NCI-H187 (cell line): ENCODE measurements at regions not wholly inside any gene's neighbourhood (a gene's known extent, or its start where the extent isn't known, plus 50 kb on each side); places are given as distances from the start of the nearest gene placed in this dataset.

Experiments used
- DNase-seq, 2 experiments: peaks; one replicate each; lab custom pipeline; 2025; lab: John Stamatoyannopoulos, UW

GRCh38 chr2:176388861-176389260 is 119.6 kb downstream of the MTX2 start:
- no peak for DNase-seq

- no peak for DNase-seq
Measured at GRCh38 chr2:176390276-176391147, 121.3 kb downstream of the MTX2 start.

GRCh38 chr2:176391148-176391419 is 121.8 kb downstream of the MTX2 start:
- DNase-seq, result no peak

- DNase-seq, result no peak
Measured at GRCh38 chr2:176392249-176392648, 123.0 kb downstream of the MTX2 start.

- no peak for DNase-seq
Measured at GRCh38 chr2:176392744-176393414, 123.6 kb downstream of the MTX2 start.

GRCh38 chr2:176395273-176395854 is 126.1 kb downstream of the MTX2 start:
- no peak for DNase-seq

GRCh38 chr2:176398243-176399073 is 129.2 kb downstream of the MTX2 start:
- DNase-seq, result no peak

- DNase-seq, result no peak
Measured at GRCh38 chr2:176399074-176399598, 129.9 kb downstream of the MTX2 start.

GRCh38 chr2:176405477-176405876 is 136.2 kb downstream of the MTX2 start:
- DNase-seq, result no peak

- DNase-seq, result no peak
Measured at GRCh38 chr2:176407706-176408105, 138.5 kb downstream of the MTX2 start.

- no peak for DNase-seq
Measured at GRCh38 chr2:176409671-176410070, 140.4 kb downstream of the MTX2 start.

GRCh38 chr2:176412136-176412535 is 142.9 kb downstream of the MTX2 start:
- no peak for DNase-seq

- no peak for DNase-seq
Measured at GRCh38 chr2:176413786-176414185, 144.5 kb downstream of the MTX2 start.

- DNase-seq, result no peak
Measured at GRCh38 chr2:176414641-176415040, 145.4 kb downstream of the MTX2 start.

- no peak for DNase-seq
Measured at GRCh38 chr2:176415174-176415895, 146.1 kb downstream of the MTX2 start.

- DNase-seq, result no peak
Measured at GRCh38 chr2:176415937-176416499, 146.8 kb downstream of the MTX2 start.

GRCh38 chr2:176418768-176419167 is 149.5 kb downstream of the MTX2 start:
- no peak for DNase-seq

GRCh38 chr2:176419591-176420071 is 150.4 kb downstream of the MTX2 start:
- no peak for DNase-seq

- DNase-seq, result no peak
Measured at GRCh38 chr2:176421297-176422050, 152.2 kb downstream of the MTX2 start.

- no peak for DNase-seq
Measured at GRCh38 chr2:176423819-176424218, 154.6 kb downstream of the MTX2 start.
